PC-3 (cell line): ENCODE measurements at regions not wholly inside any gene's neighbourhood (a gene's known extent, or its start where the extent isn't known, plus 50 kb on each side); places are given as distances from the start of the nearest gene placed in this dataset.

Experiments used
- ATAC-seq: fragments of 200-7000 bp; cut with Tn5 transposase; 2 replicates; pipeline ENCODE4 v1.9.1; 2020; ENCODE audit warnings: mild to moderate bottlenecking, moderate library complexity
- BruUV-seq: library from RNA; stranded (reverse); fragments of 400-500 nt; replicated peaks from 2 replicates; lab custom pipeline; 2021; lab: Mats Ljungman, UMichigan
- CTCF ChIA-PET: fragments of 300-600 bp; sonication (Branson Sonifier 250); formaldehyde crosslinking; loops from one replicate; lab custom pipeline; 2022; ENCODE audit warnings: antibody characterized with exemption; lab: Charles Lee
- POLR2A ChIA-PET: fragments of 300-600 bp; sonication (Branson Sonifier 250); formaldehyde crosslinking; loops from one replicate; lab custom pipeline; 2022; ENCODE audit warnings: antibody characterized with exemption; ENCODE audit not compliant: unreplicated experiment; lab: Charles Lee
- DNase-seq: peaks from one replicate; pipeline ENCODE4 v3.0.0-alpha.2; 2015
- H2AFZ ChIP-seq: fragments of 300-600 bp; sonication (generic); 2 replicates; pipeline ENCODE4 v1.6.0; 2016; ENCODE audit warnings: antibody characterized with exemption, low read length
- H3F3A ChIP-seq: fragments of 300-600 bp; sonication (generic); one replicate; pipeline ENCODE4 v1.6.0; 2017; ENCODE audit warnings: antibody characterized with exemption, low read length, control low read depth, mild to moderate bottlenecking; ENCODE audit not compliant: unreplicated experiment
- H3K27ac ChIP-seq: fragments of 300-600 bp; sonication (generic); 2 replicates; pipeline ENCODE4 v1.5.1; 2016; ENCODE audit warnings: mild to moderate bottlenecking, low read length
- H3K27me3 ChIP-seq: fragments of 300-600 bp; sonication (generic); 2 replicates; pipeline ENCODE4 v1.6.1; 2016; ENCODE audit warnings: low read length, mixed read lengths
- H3K36me3 ChIP-seq: fragments of 300-600 bp; sonication (generic); 2 replicates; pipeline ENCODE4 v1.6.1; 2016; ENCODE audit warnings: low read depth, mixed run types, low read length, mixed read lengths
- H3K4me1 ChIP-seq: fragments of 300-600 bp; sonication (generic); 2 replicates; pipeline ENCODE4 v1.5.1; 2016; ENCODE audit warnings: low read length; ENCODE audit not compliant: insufficient read depth
- H3K4me2 ChIP-seq: fragments of 300-600 bp; sonication (generic); 2 replicates; pipeline ENCODE4 v1.6.0; 2016; ENCODE audit warnings: low read length
- H3K4me3 ChIP-seq: fragments of 300-600 bp; sonication (generic); 2 replicates; pipeline ENCODE4 v1.5.1; 2016; ENCODE audit warnings: mild to moderate bottlenecking, low read length, mixed read lengths
- H3K79me2 ChIP-seq: fragments of 300-600 bp; sonication (generic); 2 replicates; pipeline ENCODE4 v1.6.1; 2017; ENCODE audit warnings: low read length, mixed read lengths
- H3K9ac ChIP-seq: fragments of 300-600 bp; sonication (generic); 2 replicates; pipeline ENCODE4 v1.6.0; 2016; ENCODE audit warnings: mild to moderate bottlenecking, low read length
- H3K9me2 ChIP-seq: fragments of 300-600 bp; sonication (generic); replicated peaks from 2 replicates; pipeline ENCODE4 v1.6.1; 2016; ENCODE audit warnings: mixed run types, low read length, mixed read lengths
- H3K9me3 ChIP-seq: fragments of 300-600 bp; sonication (generic); 2 replicates; pipeline ENCODE4 v1.6.1; 2016; ENCODE audit warnings: low read length, mixed read lengths
- H4K20me1 ChIP-seq: fragments of 300-600 bp; sonication (generic); 2 replicates; pipeline ENCODE4 v1.6.1; 2016; ENCODE audit warnings: low read length, mixed read lengths
- EZH2 ChIP-seq: fragments of 300-600 bp; sonication (generic); IDR thresholded peaks from one replicate; pipeline ENCODE4 v1.6.1; 2017; ENCODE audit warnings: antibody characterized with exemption, mild to moderate bottlenecking, low read length; ENCODE audit not compliant: unreplicated experiment
- EZH2phosphoT487 ChIP-seq: fragments of 300-600 bp; sonication (generic); IDR thresholded peaks from 2 replicates; pipeline ENCODE4 v1.6.1; 2018; ENCODE audit warnings: mild to moderate bottlenecking, antibody characterized with exemption, low read length, borderline replicate concordance
- intact Hi-C: fragments of 100-400 bp; cut with micrococcal nuclease; formaldehyde crosslinking; loops from 2 replicates; pipeline ENCODE4 v1.9.0; 2023
- TF ChIP-seq, protein P1 (sequence below): fragments of 300-600 bp; sonication (generic); conservative IDR thresholded peaks from 2 replicates; pipeline ENCODE4 v1.5.1; 2017; ENCODE audit warnings: antibody characterized with exemption, low read depth, mild to moderate bottlenecking, low read length

GRCh38 chr4:160980091-160980490 lies 1183.7 kb downstream of the FSTL5 start:
- ATAC-seq (no peak), DNase-seq (no peak)
- Histone ChIP-seq H3F3A (no peaks in the 10 kb centered on the region), H3K36me3 (no peaks in the 10 kb centered on the region), H3K79me2 (no peaks in the 10 kb centered on the region), H3K4me2 (no peak overlapping the region), H3K27ac (no peak overlapping the region), H3K9ac (no peak overlapping the region), H3K27me3 (no peaks in the 10 kb centered on the region), H3K4me1 (no peaks in the 10 kb centered on the region), H3K9me3 (no peaks in the 10 kb centered on the region), H4K20me1 (no peaks in the 10 kb centered on the region), H3K9me2 (no peaks in the 10 kb centered on the region), H2AFZ (no peak overlapping the region), H3K4me3 (no peak overlapping the region)
- POLR2A ChIA-PET: no interaction called here
- intact Hi-C loops: no loop called here
- CTCF ChIA-PET: no interaction called here
- TF ChIP-seq EZH2 (no peak), EZH2phosphoT487 (no peak)
- TF ChIP-seq, protein P1, sequence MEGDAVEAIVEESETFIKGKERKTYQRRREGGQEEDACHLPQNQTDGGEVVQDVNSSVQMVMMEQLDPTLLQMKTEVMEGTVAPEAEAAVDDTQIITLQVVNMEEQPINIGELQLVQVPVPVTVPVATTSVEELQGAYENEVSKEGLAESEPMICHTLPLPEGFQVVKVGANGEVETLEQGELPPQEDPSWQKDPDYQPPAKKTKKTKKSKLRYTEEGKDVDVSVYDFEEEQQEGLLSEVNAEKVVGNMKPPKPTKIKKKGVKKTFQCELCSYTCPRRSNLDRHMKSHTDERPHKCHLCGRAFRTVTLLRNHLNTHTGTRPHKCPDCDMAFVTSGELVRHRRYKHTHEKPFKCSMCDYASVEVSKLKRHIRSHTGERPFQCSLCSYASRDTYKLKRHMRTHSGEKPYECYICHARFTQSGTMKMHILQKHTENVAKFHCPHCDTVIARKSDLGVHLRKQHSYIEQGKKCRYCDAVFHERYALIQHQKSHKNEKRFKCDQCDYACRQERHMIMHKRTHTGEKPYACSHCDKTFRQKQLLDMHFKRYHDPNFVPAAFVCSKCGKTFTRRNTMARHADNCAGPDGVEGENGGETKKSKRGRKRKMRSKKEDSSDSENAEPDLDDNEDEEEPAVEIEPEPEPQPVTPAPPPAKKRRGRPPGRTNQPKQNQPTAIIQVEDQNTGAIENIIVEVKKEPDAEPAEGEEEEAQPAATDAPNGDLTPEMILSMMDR: no peak
- no TSS peak for BruUV-seq

- no peak overlapping the region for H3K9ac ChIP-seq
- H2AFZ ChIP-seq: no peak overlapping the region
- POLR2A ChIA-PET: no interaction called here
- no peak overlapping the region for H3K4me3 ChIP-seq
- intact Hi-C loops: no loop called here
- CTCF ChIA-PET: no interaction called here
- H3K9me2 ChIP-seq: no peaks in the 10 kb centered on the region
- no peaks in the 10 kb centered on the region for H3K79me2 ChIP-seq
- no peak overlapping the region for H3K27ac ChIP-seq
- H3F3A ChIP-seq: no peaks in the 10 kb centered on the region
- no peaks in the 10 kb centered on the region for H4K20me1 ChIP-seq
- no peaks in the 10 kb centered on the region for H3K9me3 ChIP-seq
- ATAC-seq (no peak), DNase-seq (no peak)
- BruUV-seq: no TSS peak
- no peaks in the 10 kb centered on the region for H3K27me3 ChIP-seq
- no peaks in the 10 kb centered on the region for H3K36me3 ChIP-seq
- H3K4me1 ChIP-seq: no peaks in the 10 kb centered on the region
- TF ChIP-seq EZH2phosphoT487: no peak
- no peak for TF ChIP-seq EZH2
- TF ChIP-seq, protein P1: no peak
- H3K4me2 ChIP-seq: no peak overlapping the region
Measured at GRCh38 chr4:160981083-160981482, 1182.7 kb downstream of the FSTL5 start.

GRCh38 chr4:160983035-160983434 lies 1180.8 kb downstream of the FSTL5 start:
- no peak for ATAC-seq
- H4K20me1 ChIP-seq: no peaks in the 10 kb centered on the region
- TF ChIP-seq EZH2phosphoT487 (no peak), EZH2 (no peak)
- TF ChIP-seq, protein P1: no peak
- no peak overlapping the region for H3K9ac ChIP-seq
- CTCF ChIA-PET: no interaction called here
- intact Hi-C loops: no loop called here
- no peak overlapping the region for H3K4me2 ChIP-seq
- no peaks in the 10 kb centered on the region for H3K4me1 ChIP-seq
- H3K79me2 ChIP-seq: no peaks in the 10 kb centered on the region
- H3K9me3 ChIP-seq: no peaks in the 10 kb centered on the region
- DNase-seq: no peak
- no peaks in the 10 kb centered on the region for H3F3A ChIP-seq
- H3K27me3 ChIP-seq: no peaks in the 10 kb centered on the region
- no peaks in the 10 kb centered on the region for H3K36me3 ChIP-seq
- no peak overlapping the region for H2AFZ ChIP-seq
- BruUV-seq: no TSS peak
- no peak overlapping the region for H3K27ac ChIP-seq
- no peak overlapping the region for H3K4me3 ChIP-seq
- POLR2A ChIA-PET: no interaction called here
- H3K9me2 ChIP-seq: no peaks in the 10 kb centered on the region
